HepG2 (cell line): ENCODE measurements at regions not wholly inside any gene's neighbourhood (a gene's known extent, or its start where the extent isn't known, plus 50 kb on each side); places are given as distances from the start of the nearest gene placed in this dataset.

ENCODE experiments used
- ATAC-seq: fragments of 200-7000 bp; cut with Tn5 transposase; 3 replicates; pipeline ENCODE4 v1.9.1; 2020; ENCODE audit warnings: mild to moderate bottlenecking, moderate library complexity
- BruUV-seq: library from RNA; stranded (reverse); fragments of 400-500 nt; replicated peaks from 2 replicates; lab custom pipeline; 2021; lab: Mats Ljungman, UMichigan
- CTCF ChIA-PET: fragments of 300-600 bp; formaldehyde crosslinking; extraction: SDS; loops from one replicate; lab custom pipeline; 2021; ENCODE audit warnings: low total read pairs, inconsistent platforms, low intra/inter-chr PET ratio; lab: Yijun Ruan, JAX
- POLR2A ChIA-PET: fragments of 350-600 bp; sonication (Branson Sonifier 250); formaldehyde crosslinking; loops from one replicate; lab custom pipeline; 2020; ENCODE audit warnings: antibody characterized with exemption, inconsistent platforms; lab: Yijun Ruan, JAX
- DNase-seq: peaks from one replicate; pipeline ENCODE4 v3.0.0-alpha.2; 2015; ENCODE audit warnings: low spot score
- FAIRE-seq: peaks from 3 replicates; lab custom pipeline; 2011; peaks lifted over from hg19 to GRCh38; lab: Jason Lieb, UNC
- H2AFZ ChIP-seq: one replicate; pipeline ENCODE4 v1.6.1; 2011; ENCODE audit warnings: low read length, inconsistent platforms
- H3K27ac ChIP-seq: fragments of 300-600 bp; 3 replicates; pipeline ENCODE4 v1.8.0; 2011; ENCODE audit warnings: mixed run types, mild to moderate bottlenecking, mixed read lengths, low read length, inconsistent platforms; ENCODE audit not compliant: insufficient read depth; ENCODE audit errors: extremely low read length
- H3K27me3 ChIP-seq, 2 experiments: fragments of 200-600 bp in 1 of 2; 2 replicates in 1 of 2; 3 replicates in 1 of 2; pipeline versions ENCODE4 v1.6.0 to v1.8.0; 2011; ENCODE audit warnings: low read length in 2 of 2, mild to moderate bottlenecking in 2 of 2, moderate library complexity in 2 of 2, inconsistent platforms in 1 of 2; ENCODE audit not compliant: insufficient read depth in 2 of 2, control insufficient read depth in 1 of 2
- H3K36me3 ChIP-seq, 2 experiments: fragments of 200-600 bp in 1 of 2; replicated peaks in 1 of 2; 2 replicates in 1 of 2; 3 replicates in 1 of 2; pipeline versions ENCODE4 v1.5.1 to v1.8.0; 2011; ENCODE audit warnings: low read length in 2 of 2, inconsistent platforms in 1 of 2; ENCODE audit not compliant: insufficient read depth in 2 of 2, control insufficient read depth in 1 of 2
- H3K4me1 ChIP-seq: 2 replicates; pipeline ENCODE4 v1.5.1; 2012; ENCODE audit warnings: low read length, inconsistent platforms; ENCODE audit not compliant: insufficient read depth
- H3K4me2 ChIP-seq: 2 replicates; pipeline ENCODE4 v1.6.0; 2011; ENCODE audit warnings: low read depth, low read length, inconsistent platforms
- H3K4me3 ChIP-seq, 3 experiments: fragments of 200-600 bp in 1 of 3; sonication (generic), shearing (Covaris generic) in 1 of 3; replicated peaks in 1 of 3; 2 replicates each; pipeline ENCODE4 v1.5.1; 2011 to 2016; ENCODE audit warnings: low read length in 3 of 3, inconsistent platforms in 2 of 3, low read depth in 2 of 3, mild to moderate bottlenecking in 2 of 3, control low read depth in 1 of 3, mixed read lengths in 1 of 3; ENCODE audit not compliant: insufficient read depth in 1 of 3
- H3K79me2 ChIP-seq: one replicate; pipeline ENCODE4 v1.6.1; 2011; ENCODE audit warnings: low read length, inconsistent platforms; ENCODE audit not compliant: insufficient read depth
- H3K9ac ChIP-seq: 2 replicates; pipeline ENCODE4 v1.6.0; 2011; ENCODE audit warnings: mild to moderate bottlenecking, low read depth, low read length, inconsistent platforms; ENCODE audit not compliant: insufficient read depth
- H3K9me3 ChIP-seq: 2 replicates; pipeline ENCODE4 v1.5.1; 2012; ENCODE audit warnings: mild to moderate bottlenecking, low read length
- H4K20me1 ChIP-seq: 2 replicates; pipeline ENCODE4 v1.6.0; 2011; ENCODE audit warnings: inconsistent platforms, mild to moderate bottlenecking, low read length, moderate library complexity; ENCODE audit not compliant: insufficient read depth
- ETV5 ChIP-seq: IDR thresholded peaks from 2 replicates; pipeline ENCODE4 v1.6.1; 2018; ENCODE audit warnings: missing biosample characterization, missing genetic modification reagents, inconsistent platforms, borderline replicate concordance
- FOSL2 ChIP-seq: sonication (generic); formaldehyde crosslinking; IDR thresholded peaks from 2 replicates; pipeline ENCODE4 v1.4.0; 2020; ENCODE audit warnings: missing genetic modification reagents
- GABPA ChIP-seq, 2 experiments: IDR thresholded peaks; 2 replicates each; pipeline ENCODE4 v1.6.1; 2011 to 2016; ENCODE audit warnings: low read depth in 2 of 2, low read length in 1 of 2, missing biosample characterization in 1 of 2, missing genetic modification characterization in 1 of 2
- NFIB ChIP-seq: sonication (generic); formaldehyde crosslinking; IDR thresholded peaks from 2 replicates; pipeline ENCODE4 v1.9.0; 2021; ENCODE audit warnings: missing genetic modification reagents, mild to moderate bottlenecking, borderline replicate concordance
- SPEN ChIP-seq: sonication (generic); formaldehyde crosslinking; IDR thresholded peaks from 2 replicates; pipeline ENCODE4 v1.5.1; 2020; ENCODE audit warnings: low read depth, mild to moderate bottlenecking, missing genetic modification reagents
- ZBTB1 ChIP-seq: sonication (generic); formaldehyde crosslinking; IDR thresholded peaks from 2 replicates; pipeline ENCODE4 v1.4.0; 2020; ENCODE audit warnings: missing genetic modification reagents, borderline replicate concordance
- ZBTB7A ChIP-seq: sonication (generic); formaldehyde crosslinking; IDR thresholded peaks from 2 replicates; pipeline ENCODE4 v1.8.0; 2022; ENCODE audit warnings: mild to moderate bottlenecking, missing genetic modification reagents
- ZFP36L1 ChIP-seq: sonication (generic); formaldehyde crosslinking; IDR thresholded peaks from 2 replicates; pipeline ENCODE4 v1.8.0; 2022; ENCODE audit warnings: mild to moderate bottlenecking, missing genetic modification reagents, moderate library complexity
- ZMYM3 ChIP-seq: sonication (generic); formaldehyde crosslinking; IDR thresholded peaks from 2 replicates; pipeline ENCODE4 v1.5.1; 2020; ENCODE audit warnings: mild to moderate bottlenecking, missing genetic modification reagents
- ZNF138 ChIP-seq: sonication (generic); formaldehyde crosslinking; IDR thresholded peaks from 2 replicates; pipeline ENCODE4 v1.5.0; 2020; ENCODE audit warnings: mild to moderate bottlenecking, low read depth, missing genetic modification reagents
- ZNF546 ChIP-seq: sonication (generic); formaldehyde crosslinking; conservative IDR thresholded peaks from 2 replicates; pipeline ENCODE4 v1.8.1; 2023; ENCODE audit warnings: mild to moderate bottlenecking, missing genetic modification reagents
- ZNF713 ChIP-seq: sonication (generic); formaldehyde crosslinking; IDR thresholded peaks from 2 replicates; pipeline ENCODE4 v1.4.0; 2020; ENCODE audit warnings: mild to moderate bottlenecking, missing genetic modification reagents
- ZNF777 ChIP-seq: sonication (generic); formaldehyde crosslinking; IDR thresholded peaks from 2 replicates; pipeline ENCODE4 v1.4.0; 2020; ENCODE audit warnings: missing genetic modification reagents
- WGBS: methylation state at CpG from one replicate; pipeline ENCODE4 v1.1.6; 2017; ENCODE audit warnings: low lambda C conversion rate; 5-methylcytosine and 5-hydroxymethylcytosine counted together
- in situ Hi-C: cut with HindIII; loops from 2 replicates; pipeline ENCODE4 v1.10.0; 2017; ENCODE audit warnings: low pct_unique_long_range_greater_than_20kb; ENCODE audit not compliant: extremely low pct_ligation_motif_present
- intact Hi-C: fragments of 100-400 bp; cut with micrococcal nuclease; formaldehyde crosslinking; loops from one replicate; pipeline ENCODE4 v1.10.0; 2022; ENCODE audit not compliant: unreplicated experiment
- TF ChIP-seq, protein P1 (sequence below), 2 experiments: IDR thresholded peaks; 2 replicates each; pipeline ENCODE4 v1.6.1; 2011 to 2012; ENCODE audit warnings: low read length in 2 of 2, borderline replicate concordance in 1 of 2, low read depth in 1 of 2, mild to moderate bottlenecking in 1 of 2, moderate library complexity in 1 of 2
- TF ChIP-seq, protein P2 (sequence below): sonication (generic); formaldehyde crosslinking; IDR thresholded peaks from 2 replicates; pipeline ENCODE4 v1.8.0; 2022; ENCODE audit warnings: mild to moderate bottlenecking, missing genetic modification reagents
- TF ChIP-seq, protein P3 (sequence below): sonication (generic); formaldehyde crosslinking; IDR thresholded peaks from 2 replicates; pipeline ENCODE4 v1.4.0; 2020; ENCODE audit warnings: missing genetic modification reagents, borderline replicate concordance

DNA sequence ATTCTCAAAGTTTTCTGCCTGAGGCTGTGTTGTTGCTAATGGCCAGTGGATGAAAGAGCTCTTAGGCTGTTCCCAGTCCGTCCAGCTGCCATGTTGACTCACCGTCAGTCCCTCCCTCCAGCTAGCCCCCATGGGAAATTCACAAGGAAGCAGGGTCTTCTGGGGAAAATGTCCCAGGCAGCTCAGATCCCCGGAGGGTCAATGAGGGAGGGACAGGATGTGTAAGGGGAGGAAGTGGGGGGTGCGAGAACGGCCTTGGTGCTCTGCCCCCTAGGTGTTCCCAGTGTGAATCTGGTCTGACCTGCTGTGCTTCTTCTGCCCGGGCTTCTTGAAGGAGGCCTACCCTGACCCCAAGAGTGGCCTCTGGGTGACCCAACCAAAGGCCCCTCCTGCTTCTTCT is 65.9 kb downstream of the CEBPB start:
- CTCF ChIA-PET: no interaction called here
- Histone ChIP-seq H4K20me1 (no peaks in the 10 kb centered on the region), H3K27ac (no peak overlapping the region), H2AFZ (no peak overlapping the region), H3K79me2 (no peaks in the 10 kb centered on the region), H3K27me3 (peaks cover 5 to 57% of the 10 kb centered on the region in 2 experiments; a peak in 4 of 5 replicates), H3K9ac (no peak overlapping the region), H3K4me2 (peak overlapping the region; percentile 36; the same call in 1 of the 2 replicates), H3K36me3 (no peaks in the 10 kb centered on the region), H3K4me1 (peaks cover 57% of the 10 kb centered on the region), H3K9me3 (no peaks in the 10 kb centered on the region), H3K4me3 (peak overlapping the region in 1 of 3 experiments; percentile 3; a peak in 1 of 6 replicates)
- FAIRE-seq: no peak
- no peak for DNase-seq
- WGBS: 10% methylated on average over 6 of the region's 6 CpGs
- intact Hi-C loops: no loop called here
- in situ Hi-C loops: no loop called here
- no TSS peak for BruUV-seq
- no peak for ATAC-seq
- POLR2A ChIA-PET: interaction anchor here (1.1 kb wide), 1 partner anchor 65 kb away, joined by 3 read pairs; no protein-coding TSS in a partner anchor
- no peak for TF ChIP-seq GABPA (IDR thresholded peaks at IDR 0.05; ENCODE audit: low read depth, low read length)
- TF ChIP-seq GABPA (CRISPR knock-in tag; IDR thresholded peaks at IDR 0.05; ENCODE audit: low read depth): peak; percentile 63
- TF ChIP-seq, protein P1, sequence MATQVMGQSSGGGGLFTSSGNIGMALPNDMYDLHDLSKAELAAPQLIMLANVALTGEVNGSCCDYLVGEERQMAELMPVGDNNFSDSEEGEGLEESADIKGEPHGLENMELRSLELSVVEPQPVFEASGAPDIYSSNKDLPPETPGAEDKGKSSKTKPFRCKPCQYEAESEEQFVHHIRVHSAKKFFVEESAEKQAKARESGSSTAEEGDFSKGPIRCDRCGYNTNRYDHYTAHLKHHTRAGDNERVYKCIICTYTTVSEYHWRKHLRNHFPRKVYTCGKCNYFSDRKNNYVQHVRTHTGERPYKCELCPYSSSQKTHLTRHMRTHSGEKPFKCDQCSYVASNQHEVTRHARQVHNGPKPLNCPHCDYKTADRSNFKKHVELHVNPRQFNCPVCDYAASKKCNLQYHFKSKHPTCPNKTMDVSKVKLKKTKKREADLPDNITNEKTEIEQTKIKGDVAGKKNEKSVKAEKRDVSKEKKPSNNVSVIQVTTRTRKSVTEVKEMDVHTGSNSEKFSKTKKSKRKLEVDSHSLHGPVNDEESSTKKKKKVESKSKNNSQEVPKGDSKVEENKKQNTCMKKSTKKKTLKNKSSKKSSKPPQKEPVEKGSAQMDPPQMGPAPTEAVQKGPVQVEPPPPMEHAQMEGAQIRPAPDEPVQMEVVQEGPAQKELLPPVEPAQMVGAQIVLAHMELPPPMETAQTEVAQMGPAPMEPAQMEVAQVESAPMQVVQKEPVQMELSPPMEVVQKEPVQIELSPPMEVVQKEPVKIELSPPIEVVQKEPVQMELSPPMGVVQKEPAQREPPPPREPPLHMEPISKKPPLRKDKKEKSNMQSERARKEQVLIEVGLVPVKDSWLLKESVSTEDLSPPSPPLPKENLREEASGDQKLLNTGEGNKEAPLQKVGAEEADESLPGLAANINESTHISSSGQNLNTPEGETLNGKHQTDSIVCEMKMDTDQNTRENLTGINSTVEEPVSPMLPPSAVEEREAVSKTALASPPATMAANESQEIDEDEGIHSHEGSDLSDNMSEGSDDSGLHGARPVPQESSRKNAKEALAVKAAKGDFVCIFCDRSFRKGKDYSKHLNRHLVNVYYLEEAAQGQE (IDR thresholded peaks at IDR 0.05; ENCODE audit: borderline replicate concordance in 1 of 2, low read depth in 1 of 2, low read length in 2 of 2): no peak
- TF ChIP-seq ZBTB1 (CRISPR knock-in tag): no peak
- TF ChIP-seq, protein P2, sequence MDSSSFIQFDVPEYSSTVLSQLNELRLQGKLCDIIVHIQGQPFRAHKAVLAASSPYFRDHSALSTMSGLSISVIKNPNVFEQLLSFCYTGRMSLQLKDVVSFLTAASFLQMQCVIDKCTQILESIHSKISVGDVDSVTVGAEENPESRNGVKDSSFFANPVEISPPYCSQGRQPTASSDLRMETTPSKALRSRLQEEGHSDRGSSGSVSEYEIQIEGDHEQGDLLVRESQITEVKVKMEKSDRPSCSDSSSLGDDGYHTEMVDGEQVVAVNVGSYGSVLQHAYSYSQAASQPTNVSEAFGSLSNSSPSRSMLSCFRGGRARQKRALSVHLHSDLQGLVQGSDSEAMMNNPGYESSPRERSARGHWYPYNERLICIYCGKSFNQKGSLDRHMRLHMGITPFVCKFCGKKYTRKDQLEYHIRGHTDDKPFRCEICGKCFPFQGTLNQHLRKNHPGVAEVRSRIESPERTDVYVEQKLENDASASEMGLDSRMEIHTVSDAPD (CRISPR knock-in tag): no peak
- TF ChIP-seq ZNF546 (CRISPR knock-in tag): no peak
- TF ChIP-seq ZMYM3: peak; percentile 11; the same call in 1 of the 2 replicates
- TF ChIP-seq FOSL2: 0 out of 2 replicates have a peak, but pooled peaks have one; percentile 5
- TF ChIP-seq ZNF713: no peak
- TF ChIP-seq ZNF777: no peak
- TF ChIP-seq NFIB (CRISPR knock-in tag): no peak
- no peak for TF ChIP-seq ZFP36L1 (CRISPR knock-in tag)
- TF ChIP-seq, protein P3, sequence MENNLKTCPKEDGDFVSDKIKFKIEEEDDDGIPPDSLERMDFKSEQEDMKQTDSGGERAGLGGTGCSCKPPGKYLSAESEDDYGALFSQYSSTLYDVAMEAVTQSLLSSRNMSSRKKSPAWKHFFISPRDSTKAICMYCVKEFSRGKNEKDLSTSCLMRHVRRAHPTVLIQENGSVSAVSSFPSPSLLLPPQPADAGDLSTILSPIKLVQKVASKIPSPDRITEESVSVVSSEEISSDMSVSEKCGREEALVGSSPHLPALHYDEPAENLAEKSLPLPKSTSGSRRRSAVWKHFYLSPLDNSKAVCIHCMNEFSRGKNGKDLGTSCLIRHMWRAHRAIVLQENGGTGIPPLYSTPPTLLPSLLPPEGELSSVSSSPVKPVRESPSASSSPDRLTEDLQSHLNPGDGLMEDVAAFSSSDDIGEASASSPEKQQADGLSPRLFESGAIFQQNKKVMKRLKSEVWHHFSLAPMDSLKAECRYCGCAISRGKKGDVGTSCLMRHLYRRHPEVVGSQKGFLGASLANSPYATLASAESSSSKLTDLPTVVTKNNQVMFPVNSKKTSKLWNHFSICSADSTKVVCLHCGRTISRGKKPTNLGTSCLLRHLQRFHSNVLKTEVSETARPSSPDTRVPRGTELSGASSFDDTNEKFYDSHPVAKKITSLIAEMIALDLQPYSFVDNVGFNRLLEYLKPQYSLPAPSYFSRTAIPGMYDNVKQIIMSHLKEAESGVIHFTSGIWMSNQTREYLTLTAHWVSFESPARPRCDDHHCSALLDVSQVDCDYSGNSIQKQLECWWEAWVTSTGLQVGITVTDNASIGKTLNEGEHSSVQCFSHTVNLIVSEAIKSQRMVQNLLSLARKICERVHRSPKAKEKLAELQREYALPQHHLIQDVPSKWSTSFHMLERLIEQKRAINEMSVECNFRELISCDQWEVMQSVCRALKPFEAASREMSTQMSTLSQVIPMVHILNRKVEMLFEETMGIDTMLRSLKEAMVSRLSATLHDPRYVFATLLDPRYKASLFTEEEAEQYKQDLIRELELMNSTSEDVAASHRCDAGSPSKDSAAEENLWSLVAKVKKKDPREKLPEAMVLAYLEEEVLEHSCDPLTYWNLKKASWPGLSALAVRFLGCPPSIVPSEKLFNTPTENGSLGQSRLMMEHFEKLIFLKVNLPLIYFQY (CRISPR knock-in tag): no peak
- no peak for TF ChIP-seq ZBTB7A (CRISPR knock-in tag)
- peak; percentile 61; the same call in 1 of the 2 replicates for TF ChIP-seq ETV5 (CRISPR knock-in tag)
- TF ChIP-seq ZNF138: no peak
- TF ChIP-seq SPEN (CRISPR knock-in tag): peak; percentile 41; the same call in 1 of the 2 replicates
